HEK293T (cell line): ENCODE measurements at regions not wholly inside any gene's neighbourhood (a gene's known extent, or its start where the extent isn't known, plus 50 kb on each side); places are given as distances from the start of the nearest gene placed in this dataset.

Experiments used
- SP1 ChIP-seq: fragments of 450-650 bp; IDR thresholded peaks from 2 replicates; pipeline ENCODE4 v1.6.1; 2017
- SUZ12 ChIP-seq: fragments of 450-650 bp; IDR thresholded peaks from 2 replicates; pipeline ENCODE4 v1.6.1; 2016; ENCODE audit warnings: mild to moderate bottlenecking
- ZNF384 ChIP-seq: fragments of 450-650 bp; IDR thresholded peaks from 2 replicates; pipeline ENCODE4 v1.6.1; 2016

DNA sequence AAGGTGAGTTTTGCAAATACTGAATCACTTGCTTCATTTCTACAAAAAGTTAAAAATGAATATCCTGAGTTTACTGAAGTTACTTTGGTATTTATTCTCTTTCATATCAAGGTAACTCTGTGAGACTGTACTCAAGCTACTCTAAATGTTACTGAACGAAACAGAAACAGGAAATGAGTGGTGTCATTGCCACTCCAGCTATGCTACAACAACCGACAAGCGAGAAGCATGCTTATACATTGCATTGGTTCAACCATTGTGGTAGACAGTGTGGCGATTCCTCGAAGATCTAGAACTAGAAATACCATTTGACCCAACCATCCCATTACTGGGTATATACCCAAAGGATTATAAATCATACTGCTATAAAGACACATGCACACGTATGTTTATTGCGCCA lies 313.2 kb upstream of the THBS1 start:
- TF ChIP-seq SP1: no peak
- no peak for TF ChIP-seq SUZ12
- TF ChIP-seq ZNF384: no peak
